ENCODE measurements at regions not wholly inside any gene's neighbourhood (a gene's known extent, or its start where the extent isn't known, plus 50 kb on each side); places are given as distances from the start of the nearest gene placed in this dataset.

GRCh38 chr3:24562895-24563294 lies 68.2 kb upstream of the THRB start:
- TF ChIP-seq CTCF (conservative IDR thresholded peaks at IDR 0.05; ENCODE audit: low read length) (no peak), EZH2phosphoT487 (IDR thresholded peaks at IDR 0.05; ENCODE audit: borderline replicate concordance, low read depth, low read length) (no peak)

Data from OCI-LY7 (cell line).